ENCODE measurements at regions not wholly inside any gene's neighbourhood (a gene's known extent, or its start where the extent isn't known, plus 50 kb on each side); places are given as distances from the start of the nearest gene placed in this dataset.

DNA sequence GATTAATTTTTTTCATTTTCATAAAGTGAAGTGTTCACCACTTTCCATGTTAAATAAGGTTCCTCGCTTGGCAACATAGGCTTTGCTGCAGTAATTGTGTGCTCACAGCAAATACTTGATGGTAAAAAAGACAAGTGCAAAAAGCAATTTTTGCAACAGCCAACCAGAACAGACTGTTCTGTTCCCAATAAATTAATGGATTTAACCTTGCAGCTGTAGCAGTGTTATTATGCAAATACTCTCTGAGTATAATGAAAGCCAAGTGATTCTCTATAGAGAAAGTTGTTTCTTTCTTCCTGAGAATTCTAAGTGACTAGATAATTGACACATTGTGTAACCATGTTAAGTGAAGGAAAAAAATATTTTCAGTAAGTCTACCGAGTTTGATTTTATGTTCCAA lies 183.7 kb upstream of the NAALADL2 start:
- Mint-ChIP-seq H3K27ac (no peak overlapping the region), H3K9me3 (no peaks in the 10 kb centered on the region), H3K36me3 (ENCODE audit: low read depth) (no peaks in the 10 kb centered on the region), H3K4me3 (no peak overlapping the region), H3K4me1 (no peaks in the 10 kb centered on the region), H3K27me3 (no peaks in the 10 kb centered on the region)
- intact Hi-C loops (cut with micrococcal nuclease): no loop called here
- TF ChIP-seq, protein P1, sequence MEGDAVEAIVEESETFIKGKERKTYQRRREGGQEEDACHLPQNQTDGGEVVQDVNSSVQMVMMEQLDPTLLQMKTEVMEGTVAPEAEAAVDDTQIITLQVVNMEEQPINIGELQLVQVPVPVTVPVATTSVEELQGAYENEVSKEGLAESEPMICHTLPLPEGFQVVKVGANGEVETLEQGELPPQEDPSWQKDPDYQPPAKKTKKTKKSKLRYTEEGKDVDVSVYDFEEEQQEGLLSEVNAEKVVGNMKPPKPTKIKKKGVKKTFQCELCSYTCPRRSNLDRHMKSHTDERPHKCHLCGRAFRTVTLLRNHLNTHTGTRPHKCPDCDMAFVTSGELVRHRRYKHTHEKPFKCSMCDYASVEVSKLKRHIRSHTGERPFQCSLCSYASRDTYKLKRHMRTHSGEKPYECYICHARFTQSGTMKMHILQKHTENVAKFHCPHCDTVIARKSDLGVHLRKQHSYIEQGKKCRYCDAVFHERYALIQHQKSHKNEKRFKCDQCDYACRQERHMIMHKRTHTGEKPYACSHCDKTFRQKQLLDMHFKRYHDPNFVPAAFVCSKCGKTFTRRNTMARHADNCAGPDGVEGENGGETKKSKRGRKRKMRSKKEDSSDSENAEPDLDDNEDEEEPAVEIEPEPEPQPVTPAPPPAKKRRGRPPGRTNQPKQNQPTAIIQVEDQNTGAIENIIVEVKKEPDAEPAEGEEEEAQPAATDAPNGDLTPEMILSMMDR (IDR thresholded peaks at IDR 0.05): no peak
- CTCF ChIA-PET: no interaction called here
- ATAC-seq (ENCODE audit: low read depth) (no peak), DNase-seq (no peak)
- POLR2A ChIA-PET: no interaction called here

GRCh38 chr3:174681784-174682183 lies 177.3 kb upstream of the NAALADL2 start:
- no peak for ATAC-seq (ENCODE audit: low read depth)
- CTCF ChIA-PET: no interaction called here
- POLR2A ChIA-PET: no interaction called here
- intact Hi-C loops (cut with micrococcal nuclease): no loop called here
- H3K9me3 Mint-ChIP-seq: peaks cover 11% of the 10 kb centered on the region
- no peak overlapping the region for H3K4me3 Mint-ChIP-seq
- H3K27me3 Mint-ChIP-seq: no peaks in the 10 kb centered on the region
- H3K36me3 Mint-ChIP-seq (ENCODE audit: low read depth): no peaks in the 10 kb centered on the region
- no peaks in the 10 kb centered on the region for H3K4me1 Mint-ChIP-seq
- DNase-seq: no peak
- H3K27ac Mint-ChIP-seq: no peak overlapping the region
- TF ChIP-seq, protein P1 (IDR thresholded peaks at IDR 0.05): no peak

DNA sequence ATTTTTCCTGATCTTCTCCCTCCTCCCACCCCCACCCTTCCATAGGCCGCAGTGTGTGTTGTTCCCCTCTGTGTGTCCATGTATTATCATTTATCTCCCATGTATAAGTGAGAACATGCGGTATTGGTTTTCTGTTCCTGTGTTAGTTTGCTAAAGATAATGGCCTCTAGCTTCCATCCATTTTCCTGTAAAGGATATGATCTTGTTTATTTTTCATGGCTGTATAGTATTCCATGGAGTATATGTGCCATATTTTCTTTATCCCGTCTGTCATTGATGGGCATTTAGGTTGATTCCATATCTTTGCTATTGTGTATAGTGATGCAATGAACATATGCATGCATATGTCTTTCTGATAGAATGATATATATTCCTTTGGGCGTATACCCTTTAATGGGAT lies 173.3 kb upstream of the NAALADL2 start:
- ChIA-PET POLR2A (no interaction called here), CTCF (no interaction called here)

GRCh38 chr3:174697310-174697709 lies 161.8 kb upstream of the NAALADL2 start:
- H3K27ac Mint-ChIP-seq: no peak overlapping the region
- no peaks in the 10 kb centered on the region for H3K36me3 Mint-ChIP-seq (ENCODE audit: low read depth)
- DNase-seq: no peak

More for the DNA sequence above, 173.3 kb upstream of the NAALADL2 start:
- TF ChIP-seq, protein P1 (IDR thresholded peaks at IDR 0.05): no peak
- H3K27ac Mint-ChIP-seq: no peak overlapping the region
- no peaks in the 10 kb centered on the region for H3K4me1 Mint-ChIP-seq
- DNase-seq (no peak), ATAC-seq (ENCODE audit: low read depth) (no peak)
- peaks cover 14% of the 10 kb centered on the region for H3K9me3 Mint-ChIP-seq
- no peaks in the 10 kb centered on the region for H3K27me3 Mint-ChIP-seq
- no peaks in the 10 kb centered on the region for H3K36me3 Mint-ChIP-seq (ENCODE audit: low read depth)
- intact Hi-C loops (cut with micrococcal nuclease): no loop called here
- no peak overlapping the region for H3K4me3 Mint-ChIP-seq

DNA sequence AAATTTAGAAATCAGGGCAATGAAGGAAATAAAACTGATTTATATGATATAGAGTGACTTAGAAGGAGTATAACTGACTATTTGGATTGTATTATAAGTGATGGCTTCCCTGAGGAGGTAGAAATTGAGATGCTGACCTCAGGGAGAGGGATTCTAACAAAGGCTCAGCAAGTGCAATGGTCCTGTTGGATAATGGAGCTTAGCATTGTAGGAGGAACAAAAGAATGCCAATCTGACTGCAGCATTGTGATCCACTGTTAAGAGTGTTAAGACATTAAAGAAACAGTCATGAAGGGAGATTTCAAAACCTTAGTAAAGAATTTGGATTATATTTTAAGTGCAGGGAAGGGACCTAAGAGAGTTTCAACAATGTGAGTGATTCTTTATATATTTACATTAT lies 158.4 kb upstream of the NAALADL2 start:
- no peaks in the 10 kb centered on the region for H3K4me1 Mint-ChIP-seq
- no peak for DNase-seq
- intact Hi-C loops (cut with micrococcal nuclease): no loop called here
- no peaks in the 10 kb centered on the region for H3K36me3 Mint-ChIP-seq (ENCODE audit: low read depth)
- no peak for ATAC-seq (ENCODE audit: low read depth)
- ChIA-PET POLR2A (no interaction called here), CTCF (no interaction called here)
- TF ChIP-seq, protein P1 (IDR thresholded peaks at IDR 0.05): no peak
- H3K27ac Mint-ChIP-seq: no peak overlapping the region
- H3K27me3 Mint-ChIP-seq: no peaks in the 10 kb centered on the region
- no peaks in the 10 kb centered on the region for H3K9me3 Mint-ChIP-seq
- H3K4me3 Mint-ChIP-seq: no peak overlapping the region

More at GRCh38 chr3:174697310-174697709, 161.8 kb upstream of the NAALADL2 start:
- ATAC-seq (ENCODE audit: low read depth): no peak
- intact Hi-C loops (cut with micrococcal nuclease): no loop called here
- TF ChIP-seq, protein P1 (IDR thresholded peaks at IDR 0.05): no peak
- POLR2A ChIA-PET: no interaction called here
- no peaks in the 10 kb centered on the region for H3K4me1 Mint-ChIP-seq
- CTCF ChIA-PET: no interaction called here
- H3K4me3 Mint-ChIP-seq: no peak overlapping the region
- no peaks in the 10 kb centered on the region for H3K27me3 Mint-ChIP-seq
- H3K9me3 Mint-ChIP-seq: no peaks in the 10 kb centered on the region

Measured in activated B cell treated with CpG ODN at 0.5 μM for 24 hours (primary cell).